LNCaP clone FGC (cell line): ENCODE measurements at regions not wholly inside any gene's neighbourhood (a gene's known extent, or its start where the extent isn't known, plus 50 kb on each side); places are given as distances from the start of the nearest gene placed in this dataset.
A peak's percentile ranks its signal among the peaks of the same experiment; 100 is the strongest.
"Not testable (repeated sequence)": the region's sequence is repeated elsewhere in the genome, so short reads cannot be mapped to it uniquely, and the experiment has no call there.

Experiments
- DNase-seq: peaks from one replicate; pipeline ENCODE4 v3.0.0-alpha.2; 2011; ENCODE audit warnings: low read depth
- H3K4me3 ChIP-seq: 2 replicates; pipeline ENCODE4 v1.5.1; 2011; ENCODE audit warnings: mild to moderate bottlenecking, low read depth, low read length, control low read depth
- CTCF ChIP-seq: IDR thresholded peaks from 2 replicates; pipeline ENCODE4 v1.5.1; 2012; ENCODE audit warnings: mild to moderate bottlenecking; ENCODE audit not compliant: control insufficient read depth, insufficient read depth; ENCODE audit errors: extremely low read depth

- H3K4me3 ChIP-seq: no peak overlapping the region
- DNase-seq: no peak
- no peak for TF ChIP-seq CTCF
Observed at GRCh38 chr11:106295974-106296373, 218.5 kb downstream of the AASDHPPT start.

- no peak overlapping the region for H3K4me3 ChIP-seq
- no peak for DNase-seq
- no peak for TF ChIP-seq CTCF
Observed at GRCh38 chr11:106302416-106302815, 225.0 kb downstream of the AASDHPPT start.

- no peak for DNase-seq
- no peak for TF ChIP-seq CTCF
Observed at GRCh38 chr11:106304274-106304673, 226.8 kb downstream of the AASDHPPT start.

GRCh38 chr11:106305458-106305857 lies 228.0 kb downstream of the AASDHPPT start:
- no peak for DNase-seq
- H3K4me3 ChIP-seq: no peak overlapping the region
- no peak for TF ChIP-seq CTCF

More at GRCh38 chr11:106304274-106304673, 226.8 kb downstream of the AASDHPPT start:
- no peak overlapping the region for H3K4me3 ChIP-seq

- DNase-seq: no peak
- peak; percentile 30 for TF ChIP-seq CTCF
- no peak overlapping the region for H3K4me3 ChIP-seq
Observed at GRCh38 chr11:106306942-106307341, 229.5 kb downstream of the AASDHPPT start.

- no peak overlapping the region for H3K4me3 ChIP-seq
- no peak for DNase-seq
- no peak for TF ChIP-seq CTCF
Observed at GRCh38 chr11:106309070-106309684, 231.7 kb downstream of the AASDHPPT start.

- DNase-seq: no peak
- H3K4me3 ChIP-seq: no peak overlapping the region
- no peak for TF ChIP-seq CTCF
Observed at GRCh38 chr11:106311531-106312230, 234.2 kb downstream of the AASDHPPT start.

GRCh38 chr11:106317208-106317773 lies 239.8 kb downstream of the AASDHPPT start:
- not testable (repeated sequence) for DNase-seq, H3K4me3 ChIP-seq
